ENCODE measurements at regions not wholly inside any gene's neighbourhood (a gene's known extent, or its start where the extent isn't known, plus 50 kb on each side); places are given as distances from the start of the nearest gene placed in this dataset.

GRCh38 chr10:20995123-20995987 lies 98.2 kb upstream of the NEBL start:
- no peak for DNase-seq (ENCODE audit: low read depth, low spot score)
- Histone ChIP-seq H3K4me2 (ENCODE audit: control insufficient read depth, extremely low read depth, insufficient read depth, low read depth, low read length) (no peak overlapping the region), H3K9ac (ENCODE audit: control insufficient read depth, extremely low read depth, insufficient read depth, low read length) (no peak overlapping the region), H3K9me1 (ENCODE audit: control insufficient read depth, extremely low read depth, insufficient read depth, low read length) (no peaks in the 10 kb centered on the region), H4K20me1 (ENCODE audit: control insufficient read depth, extremely low read depth, insufficient read depth, low read length) (no peaks in the 10 kb centered on the region), H3K36me3 (ENCODE audit: control insufficient read depth in 2 of 2, extremely low read depth in 1 of 2, insufficient read depth in 2 of 2, low read length in 2 of 2) (no peaks in the 10 kb centered on the region), H3K27ac (ENCODE audit: control insufficient read depth, insufficient read depth, low read length) (no peak overlapping the region), H3K79me2 (ENCODE audit: control insufficient read depth, insufficient read depth, low read length) (no peaks in the 10 kb centered on the region), H3K27me3 (ENCODE audit: control insufficient read depth, extremely low read depth, insufficient read depth, low read length) (no peaks in the 10 kb centered on the region), H2AFZ (ENCODE audit: control insufficient read depth, low read length) (no peak overlapping the region), H3K4me3 (ENCODE audit: control insufficient read depth in 2 of 3, extremely low read depth in 1 of 3, insufficient read depth in 2 of 3, low read depth in 1 of 3, low read length in 3 of 3) (no peak overlapping the region), H3K4me1 (ENCODE audit: control insufficient read depth, extremely low read depth, insufficient read depth, low read length) (peaks cover 5% of the 10 kb centered on the region), H3K9me3 (ENCODE audit: control insufficient read depth, low read depth, low read length) (no peaks in the 10 kb centered on the region)
- FAIRE-seq, result no peak
- dilution Hi-C loops (cut with MboI; ENCODE audit: extremely low pct_ligation_motif_present, low sequenced_read_pairs), result no loop called here
- TF ChIP-seq CTCF (optimal IDR thresholded peaks at IDR 0.05 in 1 of 3, IDR thresholded peaks at IDR 0.05 in 1 of 3, conservative IDR thresholded peaks at IDR 0.05 in 1 of 3; ENCODE audit: extremely low read depth in 1 of 3, insufficient read depth in 2 of 3, low read length in 3 of 3), result no peak
- no peak for TF ChIP-seq EZH2 (IDR thresholded peaks at IDR 0.05; ENCODE audit: low read length)

DNA sequence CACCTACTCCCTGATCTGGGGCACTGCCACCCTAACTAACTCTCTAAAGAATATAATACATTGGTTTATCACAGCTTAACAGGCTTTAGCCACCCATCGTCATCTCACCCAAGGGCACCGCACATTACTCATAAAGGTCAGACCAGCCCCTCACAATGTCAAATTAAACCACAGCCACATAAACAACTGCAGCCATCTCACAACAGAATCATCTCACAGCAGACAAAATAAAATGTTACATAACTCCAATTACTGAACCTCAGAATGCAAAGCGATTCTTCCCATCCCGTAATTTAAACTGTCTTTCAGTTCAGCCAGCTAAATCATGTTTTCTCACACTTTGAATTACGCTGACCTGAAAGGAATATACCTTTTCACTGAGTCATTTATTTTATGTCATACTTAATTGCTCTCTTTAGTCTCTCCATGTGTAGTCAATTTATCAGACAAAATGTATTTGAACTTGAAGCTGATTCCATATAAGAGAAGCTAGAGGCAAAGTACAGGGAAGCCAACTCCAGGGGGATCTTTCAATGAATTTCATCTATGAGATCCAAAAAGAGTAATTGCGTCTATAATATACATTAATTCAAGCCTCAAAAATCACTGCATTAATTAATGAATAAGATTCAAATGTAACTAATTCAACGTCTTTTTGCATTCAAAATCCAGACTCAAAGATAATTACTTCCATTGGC lies 96.9 kb upstream of the NEBL start:
- Histone ChIP-seq H3K36me3 (ENCODE audit: control insufficient read depth in 2 of 2, extremely low read depth in 1 of 2, insufficient read depth in 2 of 2, low read length in 2 of 2) (no peaks in the 10 kb centered on the region), H3K9me3 (ENCODE audit: control insufficient read depth, low read depth, low read length) (no peaks in the 10 kb centered on the region), H3K27me3 (ENCODE audit: control insufficient read depth, extremely low read depth, insufficient read depth, low read length) (no peaks in the 10 kb centered on the region), H3K27ac (ENCODE audit: control insufficient read depth, insufficient read depth, low read length) (no peak overlapping the region), H3K4me1 (ENCODE audit: control insufficient read depth, extremely low read depth, insufficient read depth, low read length) (peaks cover 7% of the 10 kb centered on the region), H4K20me1 (ENCODE audit: control insufficient read depth, extremely low read depth, insufficient read depth, low read length) (no peaks in the 10 kb centered on the region), H3K4me3 (ENCODE audit: control insufficient read depth in 2 of 3, extremely low read depth in 1 of 3, insufficient read depth in 2 of 3, low read depth in 1 of 3, low read length in 3 of 3) (no peak overlapping the region), H3K9ac (ENCODE audit: control insufficient read depth, extremely low read depth, insufficient read depth, low read length) (no peak overlapping the region), H3K9me1 (ENCODE audit: control insufficient read depth, extremely low read depth, insufficient read depth, low read length) (no peaks in the 10 kb centered on the region), H2AFZ (ENCODE audit: control insufficient read depth, low read length) (no peak overlapping the region), H3K4me2 (ENCODE audit: control insufficient read depth, extremely low read depth, insufficient read depth, low read depth, low read length) (no peak overlapping the region), H3K79me2 (ENCODE audit: control insufficient read depth, insufficient read depth, low read length) (no peaks in the 10 kb centered on the region)
- TF ChIP-seq CTCF (optimal IDR thresholded peaks at IDR 0.05 in 1 of 3, IDR thresholded peaks at IDR 0.05 in 1 of 3, conservative IDR thresholded peaks at IDR 0.05 in 1 of 3; ENCODE audit: extremely low read depth in 1 of 3, insufficient read depth in 2 of 3, low read length in 3 of 3), result no peak
- no peak for TF ChIP-seq EZH2 (IDR thresholded peaks at IDR 0.05; ENCODE audit: low read length)
- FAIRE-seq (no peak), DNase-seq (ENCODE audit: low read depth, low spot score) (no peak)
- dilution Hi-C loops (cut with MboI; ENCODE audit: extremely low pct_ligation_motif_present, low sequenced_read_pairs), result no loop called here

Measured in keratinocyte (primary cell).